Liver (tissue), 8 donors: ENCODE measurements at regions not wholly inside any gene's neighbourhood (a gene's known extent, or its start where the extent isn't known, plus 50 kb on each side); places are given as distances from the start of the nearest gene placed in this dataset.

ENCODE experiments used
- DNase-seq: peaks from one replicate; pipeline ENCODE4 v3.0.0-alpha.2; 2017; ENCODE audit warnings: low spot score
- H3K27ac ChIP-seq, 2 donors: one replicate each; pipeline ENCODE4 v1.7.0; 2013; ENCODE audit warnings: inconsistent platforms in 2 of 2, low read length in 2 of 2, control low read depth in 1 of 2, low read depth in 1 of 2, mild to moderate bottlenecking in 1 of 2
- H3K27me3 ChIP-seq, 4 donors: one replicate each; pipeline versions ENCODE4 v1.6.1 to v1.7.0; 2013; ENCODE audit warnings: low read length in 3 of 4, inconsistent platforms in 1 of 4, mild to moderate bottlenecking in 1 of 4, moderate library complexity in 1 of 4; ENCODE audit not compliant: control insufficient read depth in 4 of 4, insufficient read depth in 4 of 4
- H3K36me3 ChIP-seq, 4 donors: one replicate each; pipeline versions ENCODE4 v1.6.1 to v1.7.0; 2013; ENCODE audit warnings: low read length in 3 of 4, mild to moderate bottlenecking in 3 of 4, low read depth in 1 of 4, moderate library complexity in 1 of 4; ENCODE audit not compliant: control insufficient read depth in 4 of 4, insufficient read depth in 3 of 4
- H3K4me1 ChIP-seq, 4 donors: one replicate each; pipeline versions ENCODE4 v1.6.1 to v1.7.0; 2013; ENCODE audit warnings: low read length in 3 of 4, mild to moderate bottlenecking in 3 of 4, moderate library complexity in 1 of 4; ENCODE audit not compliant: control insufficient read depth in 4 of 4, insufficient read depth in 4 of 4
- H3K4me3 ChIP-seq, 3 donors: one replicate each; pipeline versions ENCODE4 v1.6.1 to v1.7.0; 2013; ENCODE audit warnings: low read length in 3 of 3, control low read depth in 1 of 3, low read depth in 1 of 3, mild to moderate bottlenecking in 1 of 3
- H3K9ac ChIP-seq, 2 donors: one replicate each; pipeline ENCODE4 v1.7.0; 2013; ENCODE audit warnings: low read length in 2 of 2, mild to moderate bottlenecking in 2 of 2, moderate library complexity in 2 of 2, control low read depth in 1 of 2, low read depth in 1 of 2
- H3K9me3 ChIP-seq, 4 donors: one replicate each; pipeline versions ENCODE4 v1.6.1 to v1.7.0; 2013; ENCODE audit warnings: low read length in 3 of 4; ENCODE audit not compliant: control insufficient read depth in 4 of 4
- CTCF ChIP-seq: fragments of 150-350 bp; IDR thresholded peaks from 2 replicates; pipeline ENCODE4 v1.5.1; 2017; ENCODE audit warnings: improper control_type of control experiment, low read depth, low read length; ENCODE audit not compliant: missing input control
- FOXA1 ChIP-seq: IDR thresholded peaks from 2 replicates; pipeline ENCODE4 v1.6.1; 2016; ENCODE audit warnings: antibody characterized with exemption
- FOXA2 ChIP-seq: IDR thresholded peaks from 2 replicates; pipeline ENCODE4 v1.6.1; 2016; ENCODE audit warnings: antibody characterized with exemption
- GABPA ChIP-seq, 2 donors: IDR thresholded peaks in 1 of 2; conservative IDR thresholded peaks in 1 of 2; 2 replicates each; pipeline ENCODE4 v1.6.1; 2016; ENCODE audit warnings: antibody characterized with exemption in 2 of 2, mild to moderate bottlenecking in 1 of 2, moderate library complexity in 1 of 2
- HNF4A ChIP-seq, 2 donors: conservative IDR thresholded peaks; 2 replicates each; pipeline ENCODE4 v1.6.1; 2016; ENCODE audit warnings: antibody characterized with exemption in 2 of 2, mild to moderate bottlenecking in 2 of 2
- NR2F2 ChIP-seq: IDR thresholded peaks from 2 replicates; pipeline ENCODE4 v1.6.1; 2016; ENCODE audit warnings: antibody characterized with exemption
- REST ChIP-seq: IDR thresholded peaks from 2 replicates; pipeline ENCODE4 v1.6.1; 2016; ENCODE audit warnings: antibody characterized with exemption, mild to moderate bottlenecking
- RXRA ChIP-seq, 2 donors: IDR thresholded peaks; 2 replicates each; pipeline ENCODE4 v1.6.1; 2017 to 2018; ENCODE audit warnings: antibody characterized with exemption in 2 of 2, mild to moderate bottlenecking in 1 of 2
- SP1 ChIP-seq: IDR thresholded peaks from 2 replicates; pipeline ENCODE4 v1.6.1; 2018; ENCODE audit warnings: antibody characterized with exemption, mild to moderate bottlenecking
- YY1 ChIP-seq: IDR thresholded peaks from 2 replicates; pipeline ENCODE4 v1.6.1; 2016; ENCODE audit warnings: antibody characterized with exemption, mild to moderate bottlenecking
- ZBTB33 ChIP-seq: IDR thresholded peaks from 2 replicates; pipeline ENCODE4 v1.6.1; 2016; ENCODE audit warnings: antibody characterized with exemption
- WGBS: extraction: QIAGEN DNeasy Blood & Tissue Kit; methylation state at CpG from one replicate; pipeline ENCODE4 v1.1.7; 2013; 5-methylcytosine and 5-hydroxymethylcytosine counted together
- TF ChIP-seq, protein P1 (sequence below): IDR thresholded peaks from 2 replicates; pipeline ENCODE4 v1.6.1; 2016; ENCODE audit warnings: antibody characterized with exemption
- TF ChIP-seq, protein P2 (sequence below): IDR thresholded peaks from 2 replicates; pipeline ENCODE4 v1.6.1; 2016; ENCODE audit warnings: antibody characterized with exemption
- donor health status: healthy.
- donor health status: healthy.
- donor health status: healthy.
- donor health status: healthy.
- donor health status: healthy.

DNA sequence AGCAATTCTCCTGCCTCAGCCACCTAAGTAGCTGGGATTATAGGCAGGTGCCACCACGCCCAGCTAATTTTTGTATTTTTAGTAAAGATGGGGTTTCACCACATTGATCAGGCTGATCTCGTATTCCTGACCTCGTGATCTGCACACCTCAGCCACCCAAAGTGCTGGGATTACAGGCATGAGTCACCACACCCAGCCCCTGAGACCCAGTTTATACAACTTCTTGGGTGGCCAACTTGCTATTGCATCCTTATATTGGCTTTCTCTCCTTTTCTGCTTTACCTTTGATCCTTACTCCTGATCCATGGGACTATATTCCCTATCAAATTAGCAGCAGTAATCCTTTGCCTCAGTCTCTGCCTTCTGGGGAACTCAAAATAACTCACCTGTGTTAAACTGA, 659.1 kb downstream of the PRELID2 start (continued):
- TF ChIP-seq REST: no peak

- TF ChIP-seq CTCF (no peak), HNF4A (conservative IDR thresholded peaks at IDR 0.05) (no peak), RXRA (IDR thresholded peaks at IDR 0.05) (no peak), NR2F2 (no peak), SP1 (no peak), YY1 (no peak), FOXA2 (no peak), GABPA (IDR thresholded peaks at IDR 0.05 in 1 of 2, conservative IDR thresholded peaks at IDR 0.05 in 1 of 2) (no peak), REST (no peak), FOXA1 (no peak), ZBTB33 (no peak)
- TF ChIP-seq, protein P1, sequence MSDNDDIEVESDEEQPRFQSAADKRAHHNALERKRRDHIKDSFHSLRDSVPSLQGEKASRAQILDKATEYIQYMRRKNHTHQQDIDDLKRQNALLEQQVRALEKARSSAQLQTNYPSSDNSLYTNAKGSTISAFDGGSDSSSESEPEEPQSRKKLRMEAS: no peak
- TF ChIP-seq, protein P2, sequence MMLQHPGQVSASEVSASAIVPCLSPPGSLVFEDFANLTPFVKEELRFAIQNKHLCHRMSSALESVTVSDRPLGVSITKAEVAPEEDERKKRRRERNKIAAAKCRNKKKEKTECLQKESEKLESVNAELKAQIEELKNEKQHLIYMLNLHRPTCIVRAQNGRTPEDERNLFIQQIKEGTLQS: no peak
- H3K27me3 ChIP-seq: peaks cover 0 to 4% (median 0%) of the 10 kb centered on the region in 4 donors
- WGBS: 64% methylated on average over 5 of the region's 5 CpGs
- H3K4me3 ChIP-seq: no peak overlapping the region
- no peaks in the 10 kb centered on the region for H3K4me1 ChIP-seq
- no peak overlapping the region for H3K27ac ChIP-seq
- DNase-seq: no peak
- H3K9me3 ChIP-seq: no peaks in the 10 kb centered on the region
- no peaks in the 10 kb centered on the region for H3K36me3 ChIP-seq
- H3K9ac ChIP-seq: no peak overlapping the region
These were observed 669.0 kb downstream of the PRELID2 start for GRCh38 chr5:145166110-145166509.
